ENCODE measurements at regions not wholly inside any gene's neighbourhood (a gene's known extent, or its start where the extent isn't known, plus 50 kb on each side); places are given as distances from the start of the nearest gene placed in this dataset.

- in situ Hi-C loops (cut with MboI), result no loop called here
- POLR2A ChIA-PET, result no interaction called here
- H3K27ac ChIP-seq (ENCODE audit: extremely low read depth, low read depth, low read length), result no peak overlapping the region
- DNase-seq (ENCODE audit: extremely low read depth in 1 of 4, low spot score in 3 of 4), result no peak
- CTCF ChIA-PET (ENCODE audit: low intra/inter-chr PET ratio), result no interaction called here
- intact Hi-C loops (cut with micrococcal nuclease), result no loop called here
- H3K4me1 ChIP-seq (replicated peaks in 1 of 2; ENCODE audit: control insufficient read depth in 2 of 2, insufficient read depth in 2 of 2, low read length in 2 of 2), result no peaks in the 10 kb centered on the region
- H3K4me3 ChIP-seq, result no peak overlapping the region
- H3K9me3 ChIP-seq (replicated peaks; ENCODE audit: control insufficient read depth, insufficient read depth, low read depth, low read length), result peaks cover 20% of the 10 kb centered on the region
- no peak overlapping the region for H3K4me2 ChIP-seq (ENCODE audit: insufficient read depth, low read length)
- no peaks in the 10 kb centered on the region for H4K20me1 ChIP-seq (replicated peaks; ENCODE audit: control insufficient read depth, insufficient read depth, low read length)
- no peak overlapping the region for H3K9ac ChIP-seq (ENCODE audit: insufficient read depth in 1 of 2, low read depth in 2 of 2, low read length in 2 of 2)
- TF ChIP-seq MEF2D (tag; conservative IDR thresholded peaks at IDR 0.05; ENCODE audit: low read depth) (no peak), PKNOX1 (IDR thresholded peaks at IDR 0.05) (no peak), CEBPB (tag; IDR thresholded peaks at IDR 0.05) (no peak)
- ATAC-seq, result no peak
- H2AFZ ChIP-seq (ENCODE audit: low read depth, low read length), result no peak overlapping the region
- no peaks in the 10 kb centered on the region for H3K27me3 ChIP-seq (ENCODE audit: control insufficient read depth in 2 of 2, insufficient read depth in 2 of 2, low read length in 2 of 2)
- no peaks in the 10 kb centered on the region for H3K9me1 ChIP-seq (ENCODE audit: control insufficient read depth, insufficient read depth, low read length)
- H3K79me2 ChIP-seq (ENCODE audit: control insufficient read depth, insufficient read depth, low read length), result peaks cover 2% of the 10 kb centered on the region; the same call in 2 of the 3 replicates
- WGBS (ENCODE audit: insufficient coverage, low coverage, missing lambda C conversion rate), result 75% methylated on average over 2 of the region's 2 CpGs
- peaks cover 19% of the 10 kb centered on the region; the same call in 2 of the 3 replicates for H3K36me3 ChIP-seq (ENCODE audit: control insufficient read depth, insufficient read depth, low read length)
- no TSS peak for BruUV-seq (replicated peaks)
- FAIRE-seq, result no peak
Observed at GRCh38 chr6:140182821-140183220, 808.4 kb upstream of the CITED2 start.

- CTCF ChIA-PET (ENCODE audit: low intra/inter-chr PET ratio), result no interaction called here
- peaks cover 22% of the 10 kb centered on the region; the same call in 2 of the 3 replicates for H3K36me3 ChIP-seq (ENCODE audit: control insufficient read depth, insufficient read depth, low read length)
- in situ Hi-C loops (cut with MboI) (no loop called here), intact Hi-C loops (cut with micrococcal nuclease) (no loop called here)
- H3K9ac ChIP-seq (ENCODE audit: insufficient read depth in 1 of 2, low read depth in 2 of 2, low read length in 2 of 2), result no peak overlapping the region
- ATAC-seq, result no peak
- 81% methylated on average over 2 of the region's 2 CpGs for WGBS (ENCODE audit: insufficient coverage, low coverage, missing lambda C conversion rate)
- H3K27me3 ChIP-seq (ENCODE audit: control insufficient read depth in 2 of 2, insufficient read depth in 2 of 2, low read length in 2 of 2), result no peaks in the 10 kb centered on the region
- H3K9me3 ChIP-seq (replicated peaks; ENCODE audit: control insufficient read depth, insufficient read depth, low read depth, low read length), result peaks cover 18% of the 10 kb centered on the region
- TF ChIP-seq ZNF274 (IDR thresholded peaks at IDR 0.05; ENCODE audit: borderline replicate concordance, low read depth, low read length) (no peak), HOXB6 (CRISPR knock-in tag; IDR thresholded peaks at IDR 0.05; ENCODE audit: borderline replicate concordance) (no peak), ZNF717 (CRISPR knock-in tag; IDR thresholded peaks at IDR 0.05) (no peak)
- TF ChIP-seq, protein P1, sequence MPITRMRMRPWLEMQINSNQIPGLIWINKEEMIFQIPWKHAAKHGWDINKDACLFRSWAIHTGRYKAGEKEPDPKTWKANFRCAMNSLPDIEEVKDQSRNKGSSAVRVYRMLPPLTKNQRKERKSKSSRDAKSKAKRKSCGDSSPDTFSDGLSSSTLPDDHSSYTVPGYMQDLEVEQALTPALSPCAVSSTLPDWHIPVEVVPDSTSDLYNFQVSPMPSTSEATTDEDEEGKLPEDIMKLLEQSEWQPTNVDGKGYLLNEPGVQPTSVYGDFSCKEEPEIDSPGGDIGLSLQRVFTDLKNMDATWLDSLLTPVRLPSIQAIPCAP (CRISPR knock-in tag; IDR thresholded peaks at IDR 0.05; ENCODE audit: borderline replicate concordance), result no peak
- no peaks in the 10 kb centered on the region for H3K4me1 ChIP-seq (replicated peaks in 1 of 2; ENCODE audit: control insufficient read depth in 2 of 2, insufficient read depth in 2 of 2, low read length in 2 of 2)
- no peak overlapping the region for H3K27ac ChIP-seq (ENCODE audit: extremely low read depth, low read depth, low read length)
- POLR2A ChIA-PET, result no interaction called here
- H2AFZ ChIP-seq (ENCODE audit: low read depth, low read length), result no peak overlapping the region
- H3K79me2 ChIP-seq (ENCODE audit: control insufficient read depth, insufficient read depth, low read length), result peaks cover 3% of the 10 kb centered on the region
- FAIRE-seq, result no peak
- H3K9me1 ChIP-seq (ENCODE audit: control insufficient read depth, insufficient read depth, low read length), result no peaks in the 10 kb centered on the region
- H4K20me1 ChIP-seq (replicated peaks; ENCODE audit: control insufficient read depth, insufficient read depth, low read length), result no peaks in the 10 kb centered on the region
- BruUV-seq (replicated peaks), result no TSS peak
- H3K4me3 ChIP-seq, result no peak overlapping the region
- no peak overlapping the region for H3K4me2 ChIP-seq (ENCODE audit: insufficient read depth, low read length)
- DNase-seq (ENCODE audit: extremely low read depth in 1 of 4, low spot score in 3 of 4), result no peak
Observed at GRCh38 chr6:140181876-140182275, 807.4 kb upstream of the CITED2 start.

Measured in K562 (cell line).